RWPE2 (cell line): ENCODE measurements at regions not wholly inside any gene's neighbourhood (a gene's known extent, or its start where the extent isn't known, plus 50 kb on each side); places are given as distances from the start of the nearest gene placed in this dataset.

Experiments
- ATAC-seq: fragments of 200-7000 bp; cut with Tn5 transposase; 3 replicates; pipeline ENCODE4 v1.9.1; 2021; ENCODE audit warnings: low read depth
- DNase-seq: peaks from one replicate; pipeline ENCODE4 v3.0.0-alpha.2; 2020; ENCODE audit warnings: low spot score
- H3K27ac ChIP-seq: fragments of 450-650 bp; 2 replicates; pipeline ENCODE4 v1.5.1; 2017; ENCODE audit warnings: mild to moderate bottlenecking; ENCODE audit not compliant: poor library complexity, severe bottlenecking
- H3K27me3 ChIP-seq: fragments of 250-450 bp; sonication (Bioruptor Pico); 2 replicates; pipeline ENCODE4 v1.5.1; 2021; ENCODE audit warnings: mild to moderate bottlenecking, moderate library complexity; ENCODE audit not compliant: insufficient read depth, poor library complexity, severe bottlenecking
- H3K36me3 ChIP-seq: fragments of 250-450 bp; sonication (Bioruptor Pico); 2 replicates; pipeline ENCODE4 v1.5.1; 2020; ENCODE audit warnings: low read depth, mild to moderate bottlenecking, moderate library complexity
- H3K4me1 ChIP-seq: fragments of 250-450 bp; sonication (Bioruptor Pico); 2 replicates; pipeline ENCODE4 v1.5.1; 2021; ENCODE audit warnings: mild to moderate bottlenecking, moderate library complexity; ENCODE audit not compliant: insufficient read depth, poor library complexity, severe bottlenecking
- H3K4me3 ChIP-seq: fragments of 250-450 bp; sonication (Bioruptor Pico); 2 replicates; pipeline ENCODE4 v1.5.1; 2021; ENCODE audit warnings: mild to moderate bottlenecking, moderate library complexity; ENCODE audit not compliant: severe bottlenecking
- H3K9me3 ChIP-seq: fragments of 250-450 bp; sonication (Bioruptor Pico); 2 replicates; pipeline ENCODE4 v1.5.1; 2021; ENCODE audit warnings: mild to moderate bottlenecking, moderate library complexity; ENCODE audit not compliant: severe bottlenecking
- CTCF ChIP-seq: fragments of 450-650 bp; IDR thresholded peaks from one replicate; pipeline ENCODE4 v1.5.1; 2017; ENCODE audit warnings: mild to moderate bottlenecking, moderate library complexity; ENCODE audit not compliant: poor library complexity, severe bottlenecking

DNA sequence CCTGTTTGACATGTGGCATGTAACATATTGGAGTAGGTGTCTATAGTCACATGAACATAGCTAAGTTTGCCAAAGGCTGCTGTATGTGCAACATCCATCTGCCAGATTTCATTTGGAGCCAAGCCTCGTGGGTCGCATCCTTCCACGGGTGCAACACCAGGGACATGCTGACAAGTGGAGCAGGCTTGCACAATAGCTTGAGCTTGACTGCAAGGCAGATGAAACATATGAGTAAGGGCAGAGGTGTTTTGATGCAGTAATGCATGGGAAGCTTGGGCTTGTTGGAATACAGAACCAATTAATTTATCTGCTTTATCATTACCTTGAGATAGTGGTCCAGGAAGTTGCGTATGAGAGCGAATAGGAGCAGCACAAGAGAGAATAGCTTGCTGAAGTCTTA lies 74.1 kb upstream of the BTN3A2 start:
- no peak for DNase-seq
- no peak for ATAC-seq
- Histone ChIP-seq H3K9me3 (no peaks in the 10 kb centered on the region), H3K4me1 (peaks cover 8% of the 10 kb centered on the region), H3K27ac (no peak overlapping the region), H3K36me3 (no peaks in the 10 kb centered on the region), H3K27me3 (no peaks in the 10 kb centered on the region), H3K4me3 (no peak overlapping the region)
- TF ChIP-seq CTCF = no peak

DNA sequence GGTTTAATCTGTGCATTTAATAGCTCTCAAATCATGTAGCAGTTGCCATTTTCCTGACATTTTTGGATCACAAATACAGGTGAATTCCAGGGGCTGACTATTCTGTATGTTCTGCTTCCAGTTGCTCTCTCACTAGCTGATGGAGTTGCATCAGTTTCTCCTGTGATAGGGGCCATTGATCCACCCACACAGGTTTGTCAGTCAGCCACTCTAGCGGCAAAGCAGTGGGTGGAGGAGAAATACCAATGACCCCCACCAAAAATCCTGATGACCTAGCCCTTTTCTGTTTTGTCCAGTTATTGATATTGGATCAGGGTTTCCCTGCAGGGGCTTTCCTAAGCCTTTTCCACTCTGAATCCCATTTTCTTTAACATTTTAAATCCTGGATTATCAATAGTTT lies 72.3 kb upstream of the BTN3A2 start:
- Histone ChIP-seq H3K9me3 (no peaks in the 10 kb centered on the region), H3K27me3 (no peaks in the 10 kb centered on the region), H3K4me1 (peaks cover 20% of the 10 kb centered on the region), H3K4me3 (no peak overlapping the region), H3K27ac (no peak overlapping the region), H3K36me3 (no peaks in the 10 kb centered on the region)
- no peak for TF ChIP-seq CTCF
- ATAC-seq = no peak
- DNase-seq = no peak

DNA sequence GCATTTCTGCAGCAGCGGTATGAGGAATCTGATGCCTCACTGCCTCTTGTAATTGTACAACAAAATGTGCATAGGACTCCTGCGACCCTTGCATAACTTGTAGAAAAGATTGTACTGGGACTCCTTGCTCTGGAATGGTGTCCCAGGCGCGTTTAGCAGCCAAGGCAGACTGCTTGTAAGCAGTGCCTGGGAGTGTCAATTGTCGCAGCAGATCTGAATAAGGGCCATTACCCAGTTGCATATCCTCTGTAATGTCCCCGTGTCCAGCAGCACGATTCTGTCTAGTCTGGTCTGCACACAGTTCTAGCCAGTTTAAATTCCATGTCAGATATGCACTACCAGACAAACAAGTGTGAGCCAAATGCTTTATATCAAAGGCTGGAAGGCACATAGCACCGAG lies 70.7 kb upstream of the BTN3A2 start:
- H3K27ac ChIP-seq = no peak overlapping the region
- H3K9me3 ChIP-seq = no peaks in the 10 kb centered on the region
- DNase-seq = no peak
- no peak overlapping the region for H3K4me3 ChIP-seq
- no peak for ATAC-seq
- no peaks in the 10 kb centered on the region for H3K27me3 ChIP-seq
- no peaks in the 10 kb centered on the region for H3K36me3 ChIP-seq
- no peak for TF ChIP-seq CTCF
- peaks cover 20% of the 10 kb centered on the region for H3K4me1 ChIP-seq

GRCh38 chr6:26295691-26296555 lies 69.1 kb upstream of the BTN3A2 start:
- Histone ChIP-seq H3K27me3 (no peaks in the 10 kb centered on the region), H3K9me3 (no peaks in the 10 kb centered on the region), H3K27ac (peak overlapping the region; percentile 84), H3K4me3 (no peak overlapping the region), H3K36me3 (no peaks in the 10 kb centered on the region), H3K4me1 (peaks cover 20% of the 10 kb centered on the region)
- no peak for TF ChIP-seq CTCF
- DNase-seq = peak; percentile 75
- peak; percentile 88 for ATAC-seq

DNA sequence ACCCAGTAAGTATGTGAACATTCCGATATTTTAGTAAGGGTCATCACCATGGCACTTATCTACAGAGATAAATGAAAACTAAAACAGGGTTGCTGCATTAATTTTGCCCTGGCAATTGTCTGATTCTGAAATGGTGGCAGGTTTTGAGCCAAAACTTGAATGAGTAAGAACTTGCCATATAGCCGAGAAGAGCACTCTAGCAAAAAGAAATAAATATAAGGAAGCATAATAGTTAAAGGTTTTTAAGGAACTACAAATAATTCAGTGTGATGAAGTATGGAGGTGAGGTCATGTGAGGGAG lies 68.5 kb upstream of the BTN3A2 start:
- no peaks in the 10 kb centered on the region for H3K9me3 ChIP-seq
- no peaks in the 10 kb centered on the region for H3K36me3 ChIP-seq
- no peak for ATAC-seq
- peaks cover 20% of the 10 kb centered on the region for H3K4me1 ChIP-seq
- H3K27ac ChIP-seq = peak overlapping the region; percentile 84
- H3K4me3 ChIP-seq = no peak overlapping the region
- no peaks in the 10 kb centered on the region for H3K27me3 ChIP-seq
- TF ChIP-seq CTCF = no peak
- no peak for DNase-seq
